ENCODE measurements at regions not wholly inside any gene's neighbourhood (a gene's known extent, or its start where the extent isn't known, plus 50 kb on each side); places are given as distances from the start of the nearest gene placed in this dataset.
"Not testable (repeated sequence)": the region's sequence is repeated elsewhere in the genome, so short reads cannot be mapped to it uniquely, and the experiment has no call there.

DNA sequence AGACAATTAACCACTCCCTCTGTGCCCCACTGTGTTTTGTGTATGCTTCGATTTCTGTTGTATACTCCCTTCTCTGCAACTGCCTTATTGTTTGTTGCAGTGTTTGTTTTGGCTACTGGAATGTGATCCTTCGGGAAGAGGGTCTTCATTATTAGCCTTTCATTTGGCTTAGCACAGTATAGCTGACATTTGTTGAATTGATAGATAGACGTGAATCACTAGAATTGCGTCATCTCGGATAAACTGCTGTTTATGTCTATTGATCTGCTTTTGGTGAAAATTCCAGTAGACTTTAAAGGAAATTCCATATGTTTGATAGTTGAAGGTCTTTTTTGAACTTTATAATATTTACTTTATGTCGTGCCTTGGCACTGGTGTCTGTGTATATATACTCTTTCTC lies 189.9 kb upstream of the EYA4 start:
- DNase-seq (ENCODE audit: low read depth): no peak

GRCh38 chr6:133052465-133052864 lies 188.7 kb upstream of the EYA4 start:
- DNase-seq (ENCODE audit: low read depth): no peak

DNA sequence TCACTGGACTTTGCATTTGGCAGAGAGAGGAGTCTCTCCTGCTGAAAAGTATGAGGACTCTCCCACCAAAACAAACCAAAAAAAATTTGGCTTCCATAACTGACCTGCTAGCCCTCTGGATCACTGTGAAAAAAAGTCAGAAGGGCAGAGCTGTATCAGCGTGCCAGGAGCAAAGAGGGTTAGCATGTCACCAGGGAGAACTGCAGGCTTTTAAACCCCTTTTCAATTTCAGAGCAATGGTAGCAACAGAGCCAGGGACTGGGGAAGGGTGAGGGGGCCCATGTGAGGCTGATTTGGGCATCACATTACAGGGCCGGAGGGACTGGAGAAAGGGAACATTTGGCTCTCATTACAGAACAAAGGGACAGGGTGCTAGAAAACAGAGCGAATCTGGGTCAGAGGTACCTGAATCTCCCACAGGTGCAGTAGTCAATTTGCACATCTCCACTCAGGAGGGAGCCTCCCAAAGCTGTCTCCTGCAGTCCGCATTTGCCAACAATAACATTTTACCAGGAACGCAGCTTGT lies 185.7 kb upstream of the EYA4 start:
- DNase-seq (ENCODE audit: low read depth): no peak

GRCh38 chr6:133057352-133057751 lies 183.8 kb upstream of the EYA4 start:
- DNase-seq (ENCODE audit: low read depth): no peak

- no peak for DNase-seq (ENCODE audit: low read depth)
Observed at GRCh38 chr6:133062077-133062476, 179.1 kb upstream of the EYA4 start.

- no peak for DNase-seq (ENCODE audit: low read depth)
Observed at GRCh38 chr6:133062696-133063306, 178.4 kb upstream of the EYA4 start.

GRCh38 chr6:133067960-133068359 lies 173.2 kb upstream of the EYA4 start:
- DNase-seq (ENCODE audit: low read depth): no peak

- DNase-seq (ENCODE audit: low read depth): no peak
Observed at GRCh38 chr6:133070410-133071043, 170.6 kb upstream of the EYA4 start.

DNA sequence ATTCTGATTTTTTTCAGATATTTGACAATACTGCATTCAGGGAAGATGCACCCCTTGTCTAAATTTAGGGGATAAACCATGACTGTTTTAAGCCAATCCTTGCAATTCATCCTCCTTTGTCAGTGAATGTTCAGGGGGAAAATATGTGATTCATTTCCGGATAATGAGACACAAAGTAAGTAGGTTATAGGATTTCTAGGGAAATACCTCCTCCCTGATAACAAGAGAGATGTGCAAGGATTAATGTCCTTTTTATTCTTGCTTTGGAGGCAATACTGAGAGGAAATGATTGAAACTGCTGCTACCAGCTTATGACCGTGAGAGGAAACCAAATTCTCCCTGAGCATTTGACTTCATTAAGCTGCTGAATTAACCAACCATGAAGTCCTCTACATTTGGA lies 161.3 kb upstream of the EYA4 start:
- no peak for DNase-seq (ENCODE audit: low read depth)

DNA sequence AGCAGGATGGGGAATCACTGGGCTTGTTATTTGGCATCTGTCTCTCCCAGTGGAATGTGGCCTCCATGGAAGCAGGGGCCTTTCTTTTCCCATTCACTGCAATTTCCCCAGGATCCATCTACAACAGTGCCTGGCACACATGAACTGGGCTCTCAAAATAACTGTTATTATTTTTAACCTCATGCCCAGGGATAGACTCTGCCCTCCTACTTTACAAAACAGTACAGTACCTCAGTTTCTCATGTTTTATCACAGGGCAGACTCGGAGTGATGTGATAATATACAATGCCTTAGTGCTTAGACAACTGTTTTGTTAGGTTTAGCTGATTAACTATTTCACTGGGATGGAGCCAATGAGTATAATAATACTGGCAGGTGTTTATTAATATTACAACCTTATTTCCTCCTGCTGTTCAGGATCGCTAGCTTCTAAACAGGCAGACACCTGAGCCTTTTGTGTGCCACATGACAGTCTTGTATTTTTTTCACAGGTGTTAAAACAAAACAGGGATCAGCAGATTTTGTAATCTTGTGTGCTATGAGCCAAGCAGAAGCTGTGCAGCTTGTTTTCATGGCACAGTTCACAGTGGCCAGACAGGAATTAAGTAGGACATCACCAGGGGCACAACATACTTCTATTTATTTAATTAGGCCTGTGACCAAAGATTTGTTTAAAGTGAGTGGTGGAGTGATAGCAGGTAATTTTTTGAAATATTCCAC lies 157.7 kb upstream of the EYA4 start:
- DNase-seq (ENCODE audit: low read depth): no peak

DNA sequence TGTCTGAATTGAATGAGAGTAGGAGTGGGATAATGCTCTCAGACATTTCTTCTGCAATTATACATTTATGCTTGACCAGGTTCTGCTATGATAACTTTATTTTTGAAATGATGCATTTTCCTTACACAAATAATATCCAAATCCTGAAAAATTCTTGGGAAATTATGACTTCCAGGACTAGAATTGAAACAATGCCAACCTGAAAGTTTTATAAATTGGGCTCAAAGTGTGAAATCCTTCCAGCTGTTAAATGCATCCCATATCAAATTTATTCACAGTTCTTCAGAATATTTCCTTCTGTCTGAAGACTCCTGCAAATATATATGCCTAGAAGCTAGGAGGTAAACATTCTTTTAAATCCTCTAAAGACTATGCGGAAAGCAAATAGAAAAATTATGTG lies 155.7 kb upstream of the EYA4 start:
- no peak for DNase-seq (ENCODE audit: low read depth)

- DNase-seq (ENCODE audit: low read depth): no peak
Observed at GRCh38 chr6:133085896-133086295, 155.3 kb upstream of the EYA4 start.

DNA sequence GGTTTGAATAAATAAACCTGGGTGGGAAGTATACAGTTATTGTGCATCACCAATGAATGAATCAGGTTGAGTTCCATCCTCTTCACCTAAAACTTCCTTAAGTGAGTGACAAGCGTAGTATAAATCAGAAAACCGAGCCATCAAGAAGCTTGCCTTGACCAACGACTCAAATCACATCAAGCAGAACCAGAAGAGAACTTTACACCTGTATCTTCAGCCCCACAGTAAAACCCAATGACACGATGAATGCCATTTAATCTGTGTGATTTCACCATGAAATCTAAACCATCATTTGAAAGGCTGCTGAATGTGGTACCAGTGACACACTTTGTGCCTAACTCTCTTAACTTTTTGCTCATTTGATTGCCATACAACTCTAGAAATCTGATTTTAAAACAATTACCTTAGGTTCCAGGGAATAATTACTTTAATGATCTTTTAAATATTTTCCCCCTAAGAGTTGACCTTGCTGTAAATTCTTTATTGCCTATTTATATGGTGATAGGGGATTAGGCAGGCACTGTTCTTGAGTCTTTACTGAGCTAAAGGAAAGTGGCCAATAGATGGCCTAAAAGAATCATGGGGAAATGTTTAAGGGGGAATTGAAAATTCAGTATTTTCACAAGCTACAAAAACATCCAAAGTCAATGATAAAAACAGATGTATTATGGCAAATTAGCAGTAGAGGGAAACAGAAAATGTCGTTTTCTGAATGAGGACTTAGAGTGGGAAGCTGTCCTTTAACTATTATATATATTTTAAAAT lies 152.0 kb upstream of the EYA4 start:
- DNase-seq (ENCODE audit: low read depth): no peak

DNA sequence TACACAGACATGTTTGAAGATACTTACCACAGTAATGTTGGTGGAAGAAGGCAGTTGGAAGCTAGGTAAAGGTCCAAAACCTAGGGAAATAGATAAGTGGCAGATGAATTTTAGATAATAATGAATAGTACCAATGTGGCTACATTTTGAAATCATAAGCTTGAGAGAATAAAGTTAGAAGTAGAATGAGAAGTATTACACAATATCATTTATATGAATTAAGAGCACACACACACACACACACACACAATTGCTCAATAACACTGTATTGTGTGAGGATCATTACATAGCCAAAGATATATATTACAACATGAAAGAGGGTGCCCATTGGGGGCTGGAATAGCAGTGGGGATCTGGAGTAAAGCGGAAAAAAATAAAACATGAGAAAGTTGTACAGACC lies 149.0 kb upstream of the EYA4 start:
- no peak for DNase-seq (ENCODE audit: low read depth)

DNA sequence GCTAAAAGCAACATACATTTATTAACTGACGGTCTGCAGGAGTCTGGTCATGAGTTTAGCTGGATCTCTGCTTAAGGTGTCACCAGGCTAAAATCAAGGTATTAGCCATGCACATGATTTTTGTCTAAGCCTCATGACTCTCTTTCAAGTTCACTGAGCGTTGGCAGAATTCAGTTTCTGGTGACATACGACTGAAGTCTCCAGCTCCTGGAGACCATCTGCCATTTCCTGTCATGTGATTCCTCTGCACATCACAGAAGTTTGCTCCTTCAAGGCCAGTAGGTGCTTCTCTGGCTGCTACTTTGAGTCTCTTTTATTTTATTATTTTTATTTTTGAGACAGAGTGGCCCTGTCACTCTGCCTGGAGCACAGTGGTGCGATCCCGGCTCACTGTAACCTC lies 148.4 kb upstream of the EYA4 start:
- no peak for DNase-seq (ENCODE audit: low read depth)

- not testable (repeated sequence) for DNase-seq (ENCODE audit: low read depth)
Observed at GRCh38 chr6:133093211-133093610, 147.9 kb upstream of the EYA4 start.

DNA sequence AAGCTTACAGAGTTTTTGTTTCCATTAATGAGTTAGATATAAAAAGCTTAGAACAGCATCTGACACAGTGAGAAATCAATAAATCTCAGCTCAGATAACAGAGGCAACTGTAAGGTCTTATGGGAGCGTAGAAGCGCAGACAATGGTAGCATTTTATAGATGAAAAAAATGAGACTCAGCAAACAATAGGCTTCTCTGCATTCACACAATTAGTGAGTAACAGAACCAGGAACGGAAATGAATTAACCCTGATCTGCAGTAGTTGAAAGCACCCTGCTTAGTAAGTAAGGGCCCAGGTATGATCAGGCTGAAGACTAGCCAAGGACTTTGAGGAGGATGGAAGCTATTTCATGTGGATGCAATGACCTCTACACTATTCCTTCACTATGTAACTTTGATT lies 147.2 kb upstream of the EYA4 start:
- DNase-seq (ENCODE audit: low read depth): no peak

DNA sequence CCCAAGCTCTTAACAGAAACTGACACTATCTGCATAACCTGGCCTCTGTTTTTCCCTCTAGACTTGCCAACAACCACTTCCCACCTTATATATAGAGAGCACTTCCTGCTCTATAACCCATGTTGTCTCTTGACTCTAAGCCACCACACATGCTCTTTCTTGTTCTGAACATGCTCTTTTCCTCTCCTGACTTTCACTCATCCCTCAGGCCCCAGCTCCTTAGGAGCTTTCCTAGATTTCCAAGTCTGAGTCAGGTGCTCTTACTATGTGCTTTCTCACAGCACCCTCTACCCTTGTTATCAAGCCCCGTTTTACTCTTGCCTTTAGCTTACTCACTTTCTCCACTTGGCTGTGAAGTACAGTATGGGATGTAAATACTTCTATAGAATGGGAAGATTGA lies 143.9 kb upstream of the EYA4 start:
- no peak for DNase-seq (ENCODE audit: low read depth)

DNA sequence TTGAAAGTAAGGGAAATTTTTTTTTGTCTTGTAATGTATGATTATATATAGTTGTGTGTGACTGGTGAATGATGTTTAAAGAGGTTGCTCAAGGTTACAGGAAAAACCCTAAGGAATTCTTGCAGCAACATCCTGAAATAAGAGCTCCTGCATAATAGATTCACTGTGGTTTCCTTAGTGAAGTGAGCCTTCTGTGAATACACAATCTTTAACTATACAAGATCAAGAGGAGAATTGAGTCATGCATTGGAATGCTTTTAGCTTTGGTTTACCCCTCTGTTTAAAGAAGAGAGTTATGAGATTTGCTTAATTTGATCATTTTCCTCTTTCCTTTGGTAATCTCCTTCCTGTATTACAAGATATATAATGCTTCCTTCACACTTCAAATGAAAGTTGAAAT lies 141.6 kb upstream of the EYA4 start:
- no peak for DNase-seq (ENCODE audit: low read depth)

GRCh38 chr6:133100865-133101264 lies 140.3 kb upstream of the EYA4 start:
- no peak for DNase-seq (ENCODE audit: low read depth)

DNA sequence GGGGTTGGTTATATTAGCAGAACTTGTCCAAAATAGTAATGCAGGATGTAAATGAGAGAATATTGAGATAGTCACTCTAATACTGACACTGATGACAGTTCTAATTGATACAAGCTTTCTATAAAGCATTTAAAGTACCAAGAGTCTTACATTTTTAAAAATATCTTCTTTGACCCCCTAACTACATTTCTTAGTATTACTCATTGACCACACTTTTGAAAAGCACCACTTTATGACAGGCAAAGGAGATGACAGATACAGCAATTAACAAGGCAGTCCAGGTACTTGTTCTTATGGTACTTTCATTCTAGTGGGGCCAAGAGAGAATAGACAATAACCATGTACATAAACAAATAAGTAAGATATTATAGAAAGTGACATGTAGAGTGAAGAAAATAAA lies 139.4 kb upstream of the EYA4 start:
- no peak for DNase-seq (ENCODE audit: low read depth)

DNA sequence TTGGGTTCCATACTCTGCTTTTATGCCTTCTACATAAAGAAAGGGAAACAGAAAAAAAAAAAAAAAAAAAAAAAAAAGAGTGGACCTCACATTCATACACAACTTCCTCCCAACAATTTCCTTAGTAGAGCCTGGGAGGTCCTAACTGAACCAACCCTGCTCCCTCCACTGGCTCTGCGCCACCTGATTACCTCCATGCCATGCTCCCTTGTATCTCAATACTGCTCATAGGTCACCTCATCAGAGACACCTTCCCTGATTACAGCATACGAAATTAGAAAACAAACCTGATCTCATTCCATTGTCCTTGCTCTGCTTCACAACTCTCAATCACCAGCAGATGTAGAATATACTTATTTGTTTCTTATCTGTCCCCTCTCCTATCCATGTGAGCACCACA lies 134.2 kb upstream of the EYA4 start:
- no peak for DNase-seq (ENCODE audit: low read depth)

- no peak for DNase-seq (ENCODE audit: low read depth)
Observed at GRCh38 chr6:133108419-133108818, 132.7 kb upstream of the EYA4 start.

Data from stimulated activated CD8-positive, alpha-beta memory T cell treated with anti-CD3 and anti-CD28 coated beads, Interleukin-12 subunit alpha, Interleukin-12 subunit beta, amount 100 ng/mL, for 1 hour (primary cell).